ENCODE measurements at regions not wholly inside any gene's neighbourhood (a gene's known extent, or its start where the extent isn't known, plus 50 kb on each side); places are given as distances from the start of the nearest gene placed in this dataset.

DNA sequence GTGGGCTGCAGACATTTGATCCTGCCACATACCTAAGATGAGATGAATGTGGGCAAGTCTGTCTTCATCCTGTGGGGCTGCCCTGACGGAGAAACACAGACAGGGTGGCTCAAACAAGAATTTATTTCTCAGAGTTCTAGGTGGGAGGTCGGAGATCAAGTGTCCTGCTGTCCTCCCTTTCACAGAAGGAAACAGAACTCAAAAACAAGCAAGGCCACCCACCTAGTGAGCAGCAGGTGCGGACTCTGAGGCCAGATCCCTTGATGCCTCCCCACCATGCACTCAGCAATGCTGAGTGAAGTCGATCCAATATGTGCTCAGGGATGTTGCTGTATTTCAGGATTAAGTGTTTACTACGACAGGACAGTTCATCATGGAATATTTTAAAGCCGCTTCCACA, 63.0 kb upstream of the SNTG2 start:
- H3K4me3 Mint-ChIP-seq: no peak overlapping the region
- TF ChIP-seq, protein P1, sequence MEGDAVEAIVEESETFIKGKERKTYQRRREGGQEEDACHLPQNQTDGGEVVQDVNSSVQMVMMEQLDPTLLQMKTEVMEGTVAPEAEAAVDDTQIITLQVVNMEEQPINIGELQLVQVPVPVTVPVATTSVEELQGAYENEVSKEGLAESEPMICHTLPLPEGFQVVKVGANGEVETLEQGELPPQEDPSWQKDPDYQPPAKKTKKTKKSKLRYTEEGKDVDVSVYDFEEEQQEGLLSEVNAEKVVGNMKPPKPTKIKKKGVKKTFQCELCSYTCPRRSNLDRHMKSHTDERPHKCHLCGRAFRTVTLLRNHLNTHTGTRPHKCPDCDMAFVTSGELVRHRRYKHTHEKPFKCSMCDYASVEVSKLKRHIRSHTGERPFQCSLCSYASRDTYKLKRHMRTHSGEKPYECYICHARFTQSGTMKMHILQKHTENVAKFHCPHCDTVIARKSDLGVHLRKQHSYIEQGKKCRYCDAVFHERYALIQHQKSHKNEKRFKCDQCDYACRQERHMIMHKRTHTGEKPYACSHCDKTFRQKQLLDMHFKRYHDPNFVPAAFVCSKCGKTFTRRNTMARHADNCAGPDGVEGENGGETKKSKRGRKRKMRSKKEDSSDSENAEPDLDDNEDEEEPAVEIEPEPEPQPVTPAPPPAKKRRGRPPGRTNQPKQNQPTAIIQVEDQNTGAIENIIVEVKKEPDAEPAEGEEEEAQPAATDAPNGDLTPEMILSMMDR (IDR thresholded peaks at IDR 0.05): no peak
- H3K27me3 Mint-ChIP-seq: peaks cover 29% of the 10 kb centered on the region
- intact Hi-C loops (cut with micrococcal nuclease): no loop called here
- ATAC-seq (ENCODE audit: low read depth) (no peak), DNase-seq (no peak)
- no peaks in the 10 kb centered on the region for H3K4me1 Mint-ChIP-seq
- ChIA-PET CTCF (no interaction called here), POLR2A (no interaction called here)
- no peaks in the 10 kb centered on the region for H3K36me3 Mint-ChIP-seq (ENCODE audit: low read depth)
- no peaks in the 10 kb centered on the region for H3K9me3 Mint-ChIP-seq
- H3K27ac Mint-ChIP-seq: no peak overlapping the region

DNA sequence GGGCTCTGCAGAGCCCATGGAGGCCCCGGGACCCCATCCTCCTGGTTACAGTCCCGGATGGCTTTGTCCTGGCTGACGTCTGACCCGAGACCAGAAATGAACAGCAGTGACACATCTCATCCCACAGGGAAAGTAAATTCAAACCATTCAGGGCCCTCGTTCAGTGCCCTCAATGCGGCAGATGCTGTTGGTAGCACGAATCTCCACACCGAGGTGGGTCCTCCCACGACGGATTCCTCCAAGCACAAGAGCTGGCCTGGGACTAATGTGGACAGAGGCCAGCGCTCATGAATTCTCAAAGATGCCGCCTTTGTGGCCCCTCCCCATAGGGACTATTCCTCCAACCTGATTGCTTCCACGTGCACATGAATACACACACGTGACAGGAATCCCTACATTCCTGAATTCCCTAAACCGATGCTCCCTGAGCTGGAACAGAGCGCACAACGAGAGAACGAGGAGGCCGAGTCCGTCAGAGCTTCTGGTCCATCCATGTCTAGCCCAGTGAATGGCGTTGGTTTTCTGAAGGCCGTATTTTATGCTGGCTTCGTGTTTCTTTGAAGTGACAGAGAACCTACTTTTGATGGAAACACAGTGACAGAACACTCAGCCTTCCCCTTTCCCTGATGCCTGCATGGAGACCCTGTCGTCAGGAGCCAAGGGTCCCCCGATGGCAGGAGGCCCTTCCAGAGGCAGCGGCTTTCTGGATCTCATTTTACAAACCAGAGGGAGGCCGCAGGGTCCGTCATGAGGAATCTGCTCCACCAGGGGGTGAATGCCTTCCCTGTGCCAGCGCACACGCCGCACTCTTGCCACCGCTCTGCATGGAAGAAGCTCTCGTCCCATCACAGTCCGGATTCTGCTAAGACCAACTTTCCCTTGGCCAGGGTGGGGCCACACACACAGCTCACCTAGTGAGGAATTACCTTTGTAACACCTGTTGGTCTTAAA, 64.3 kb upstream of the SNTG2 start:
- Mint-ChIP-seq H3K9me3 (no peaks in the 10 kb centered on the region), H3K4me1 (no peaks in the 10 kb centered on the region), H3K36me3 (ENCODE audit: low read depth) (no peaks in the 10 kb centered on the region), H3K27ac (no peak overlapping the region), H3K4me3 (no peak overlapping the region), H3K27me3 (peaks cover 23% of the 10 kb centered on the region)
- DNase-seq (no peak), ATAC-seq (ENCODE audit: low read depth) (no peak)
- intact Hi-C loops (cut with micrococcal nuclease): no loop called here
- ChIA-PET POLR2A (no interaction called here), CTCF (no interaction called here)
- TF ChIP-seq, protein P1 (IDR thresholded peaks at IDR 0.05): no peak

DNA sequence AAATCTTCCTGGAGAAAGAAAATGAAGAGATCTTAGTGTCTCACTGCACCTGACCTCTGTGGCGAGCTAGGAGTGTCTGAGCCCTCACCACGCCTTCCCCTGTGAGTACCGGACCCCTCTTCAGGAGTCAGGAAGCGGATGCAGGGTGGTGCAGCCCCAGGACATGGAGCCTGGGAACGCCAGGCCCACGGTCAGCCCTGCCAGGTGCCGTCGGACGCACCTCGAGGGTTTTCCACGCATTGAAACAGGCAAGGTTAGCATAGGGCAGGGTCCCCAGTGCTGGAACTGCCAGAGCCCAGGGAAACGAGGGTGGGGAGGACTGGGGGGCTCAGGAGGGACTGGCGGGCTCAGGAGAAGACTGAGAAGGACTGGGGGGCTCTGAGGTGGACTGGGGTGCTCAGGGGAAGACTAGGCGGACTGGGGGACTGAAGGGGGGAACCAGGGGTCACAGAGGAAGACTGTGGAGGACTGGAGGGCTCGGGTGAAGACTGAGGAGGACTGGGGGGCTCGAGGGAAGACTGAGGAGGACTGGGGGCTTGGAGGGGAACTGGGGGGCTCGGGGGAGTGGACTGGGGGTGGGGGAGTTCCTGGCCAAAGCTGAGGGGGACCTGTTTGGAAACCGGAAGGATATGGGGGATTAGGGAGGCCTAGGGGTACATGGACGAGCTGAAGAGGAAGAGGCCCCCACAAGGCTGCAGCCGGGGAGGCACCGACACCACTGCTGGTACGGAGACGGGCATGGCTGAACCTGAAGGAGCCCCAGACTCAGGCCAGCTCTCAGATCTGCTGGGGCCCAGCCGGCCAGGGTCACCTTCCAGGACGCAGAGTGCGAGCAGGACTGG, 65.2 kb upstream of the SNTG2 start:
- intact Hi-C loops (cut with micrococcal nuclease): no loop called here
- POLR2A ChIA-PET: no interaction called here
- H3K27me3 Mint-ChIP-seq: peaks cover 23% of the 10 kb centered on the region

DNA sequence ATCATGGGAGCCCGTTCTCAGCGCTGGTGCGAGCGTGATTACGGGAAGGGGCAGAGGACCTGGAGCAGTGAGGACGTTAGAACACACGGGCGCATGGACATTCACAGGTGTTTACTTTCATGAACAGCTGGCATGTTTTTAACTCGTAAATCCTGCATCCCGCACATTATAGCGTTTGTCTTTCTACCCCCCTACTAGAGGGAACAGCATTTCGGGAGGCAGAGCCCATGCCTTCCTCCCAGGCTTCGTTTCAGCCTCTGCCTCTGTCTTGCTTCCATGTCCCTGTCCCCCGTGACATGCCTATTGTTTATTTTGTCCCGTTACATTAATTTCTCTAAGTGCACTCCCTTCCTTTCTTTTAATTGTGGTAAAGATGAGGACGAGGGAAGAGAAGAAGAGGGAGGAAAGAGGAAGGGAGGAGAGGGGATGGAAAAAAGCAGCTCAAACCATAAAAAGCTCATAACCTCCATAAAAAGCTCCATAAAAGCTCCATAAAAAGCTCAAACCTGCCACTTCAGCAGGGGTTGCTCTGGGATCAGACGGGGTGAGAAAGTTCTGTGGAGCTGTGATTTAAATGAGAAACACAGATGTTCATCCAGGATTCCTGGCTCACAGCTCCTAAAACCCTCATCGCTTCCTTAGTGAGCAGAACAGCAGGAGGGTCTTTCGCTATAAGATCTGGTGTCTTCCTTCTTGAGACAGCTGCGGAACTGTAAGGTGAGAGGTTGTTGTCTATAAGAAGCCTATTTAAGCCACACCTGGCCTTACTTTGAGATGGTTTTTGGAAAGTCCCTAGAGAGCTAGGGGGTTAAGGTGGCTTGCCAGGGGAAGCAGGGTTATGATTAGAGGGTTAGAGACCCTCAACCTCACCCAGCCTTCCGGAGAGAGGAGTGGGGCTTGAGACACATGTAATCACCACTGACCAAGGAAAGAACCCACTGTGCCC, 66.6 kb upstream of the SNTG2 start:
- Mint-ChIP-seq H3K27ac (no peak overlapping the region), H3K4me3 (no peak overlapping the region), H3K4me1 (no peaks in the 10 kb centered on the region), H3K9me3 (no peaks in the 10 kb centered on the region), H3K27me3 (peaks cover 20% of the 10 kb centered on the region), H3K36me3 (ENCODE audit: low read depth) (no peaks in the 10 kb centered on the region)
- intact Hi-C loops (cut with micrococcal nuclease): no loop called here
- POLR2A ChIA-PET: no interaction called here
- CTCF ChIA-PET: no interaction called here
- TF ChIP-seq, protein P1 (IDR thresholded peaks at IDR 0.05): no peak
- no peak for DNase-seq
- ATAC-seq (ENCODE audit: low read depth): no peak

More for the DNA sequence above, 65.2 kb upstream of the SNTG2 start:
- H3K4me1 Mint-ChIP-seq: no peaks in the 10 kb centered on the region
- CTCF ChIA-PET: no interaction called here
- DNase-seq: no peak
- no peak overlapping the region for H3K27ac Mint-ChIP-seq
- TF ChIP-seq, protein P1 (IDR thresholded peaks at IDR 0.05): no peak
- H3K4me3 Mint-ChIP-seq: no peak overlapping the region
- H3K9me3 Mint-ChIP-seq: no peaks in the 10 kb centered on the region
- ATAC-seq (ENCODE audit: low read depth): no peak
- H3K36me3 Mint-ChIP-seq (ENCODE audit: low read depth): no peaks in the 10 kb centered on the region

Measured in activated B cell treated with CpG ODN at 0.5 μM for 24 hours (primary cell).